Endodermal cell (in vitro differentiated cells): ENCODE measurements at regions not wholly inside any gene's neighbourhood (a gene's known extent, or its start where the extent isn't known, plus 50 kb on each side); places are given as distances from the start of the nearest gene placed in this dataset.

Source experiments
- DNase-seq: peaks from one replicate; pipeline ENCODE4 v3.0.0-alpha.2; 2017
- H3K27ac ChIP-seq: 2 replicates; pipeline ENCODE4 v1.5.1; 2013; ENCODE audit warnings: mild to moderate bottlenecking, low read depth, low read length, moderate library complexity
- H3K27me3 ChIP-seq: 2 replicates; pipeline ENCODE4 v1.6.1; 2013; ENCODE audit warnings: mild to moderate bottlenecking, low read length, moderate library complexity; ENCODE audit not compliant: insufficient read depth, control insufficient read depth, poor library complexity, severe bottlenecking
- H3K36me3 ChIP-seq: 2 replicates; pipeline ENCODE4 v1.7.0; 2013; ENCODE audit warnings: mild to moderate bottlenecking, low read length, moderate library complexity; ENCODE audit not compliant: control insufficient read depth, insufficient read depth
- H3K4me1 ChIP-seq: one replicate; pipeline ENCODE4 v1.7.0; 2013; ENCODE audit warnings: low read length; ENCODE audit not compliant: control insufficient read depth, insufficient read depth
- H3K4me3 ChIP-seq: 2 replicates; pipeline ENCODE4 v1.5.1; 2013; ENCODE audit warnings: mild to moderate bottlenecking, low read length, moderate library complexity
- H3K9ac ChIP-seq: 2 replicates; pipeline ENCODE4 v1.6.1; 2013; ENCODE audit warnings: mild to moderate bottlenecking, low read length, moderate library complexity; ENCODE audit not compliant: poor library complexity, severe bottlenecking; ENCODE audit errors: extremely low read depth
- H3K9me3 ChIP-seq: 2 replicates; pipeline ENCODE4 v1.6.1; 2013; ENCODE audit warnings: mild to moderate bottlenecking, low read length, moderate library complexity; ENCODE audit not compliant: control insufficient read depth
- H3K27ac Mint-ChIP-seq: 2 replicates; pipeline ENCODE4 v1.8.0; 2020; ENCODE audit warnings: mixed read lengths
- H3K27me3 Mint-ChIP-seq: 2 replicates; pipeline ENCODE4 v1.8.0; 2021; ENCODE audit warnings: mild to moderate bottlenecking, mixed read lengths; ENCODE audit not compliant: insufficient read depth
- H3K36me3 Mint-ChIP-seq: 2 replicates; pipeline ENCODE4 v1.8.0; 2020; ENCODE audit warnings: low read depth, mixed read lengths
- H3K4me1 Mint-ChIP-seq: 2 replicates; pipeline ENCODE4 v1.8.0; 2020; ENCODE audit warnings: mixed read lengths
- H3K4me3 Mint-ChIP-seq: 2 replicates; pipeline ENCODE4 v1.8.0; 2020; ENCODE audit warnings: mild to moderate bottlenecking, moderate library complexity, mixed read lengths
- H3K9me3 Mint-ChIP-seq: 2 replicates; pipeline ENCODE4 v1.8.0; 2020; ENCODE audit warnings: mild to moderate bottlenecking, mixed read lengths
- CTCF ChIP-seq: fragments of 200-600 bp; sonication (generic); conservative IDR thresholded peaks from 2 replicates; pipeline ENCODE4 v1.5.0; 2021; ENCODE audit warnings: antibody characterized with exemption, mild to moderate bottlenecking
- WGBS, 2 experiments: methylation state at CpG; one replicate each; pipeline versions ENCODE4 v1.1.5 to v1.1.7; 2013; ENCODE audit warnings: missing lambda C conversion rate in 2 of 2, mixed read lengths in 1 of 2; ENCODE audit not compliant: insufficient coverage in 1 of 2, insufficient read length in 1 of 2; 5-methylcytosine and 5-hydroxymethylcytosine counted together

- whole genome bisulfite sequencing, 2 experiments = 80 to 86% methylated on average over 1 to 5 of the region's 5 CpGs
- Histone ChIP-seq H3K36me3 (no peaks in the 10 kb centered on the region), H3K27ac (no peak overlapping the region), H3K9me3 (no peaks in the 10 kb centered on the region), H3K4me1 (no peaks in the 10 kb centered on the region), H3K4me3 (no peak overlapping the region), H3K9ac (no peak overlapping the region), H3K27me3 (no peaks in the 10 kb centered on the region)
- no peak overlapping the region for H3K4me3 Mint-ChIP-seq
- no peaks in the 10 kb centered on the region for H3K36me3 Mint-ChIP-seq
- H3K27ac Mint-ChIP-seq = no peak overlapping the region
- no peaks in the 10 kb centered on the region for H3K27me3 Mint-ChIP-seq
- DNase-seq = no peak
- H3K4me1 Mint-ChIP-seq = no peaks in the 10 kb centered on the region
- H3K9me3 Mint-ChIP-seq = no peaks in the 10 kb centered on the region
- no peak for TF ChIP-seq CTCF
Measured at GRCh38 chr7:114008696-114009095, 89.9 kb upstream of the PPP1R3A start.

GRCh38 chr7:114007386-114007785 lies 88.6 kb upstream of the PPP1R3A start:
- H3K27ac Mint-ChIP-seq = no peak overlapping the region
- WGBS, 2 experiments = 90% methylated on average over 2 of the region's 2 CpGs; no CpG with 5 or more reads in 1 of the 2 experiments

GRCh38 chr7:113998934-113999333 lies 80.1 kb upstream of the PPP1R3A start:
- H3K27me3 Mint-ChIP-seq = no peaks in the 10 kb centered on the region
- H3K9ac ChIP-seq = no peak overlapping the region
- TF ChIP-seq CTCF = no peak
- H3K27ac Mint-ChIP-seq = no peak overlapping the region
- no peak overlapping the region for H3K27ac ChIP-seq
- H3K4me3 Mint-ChIP-seq = no peak overlapping the region
- no peaks in the 10 kb centered on the region for H3K36me3 Mint-ChIP-seq
- H3K9me3 Mint-ChIP-seq = peaks cover 21% of the 10 kb centered on the region
- H3K9me3 ChIP-seq = no peaks in the 10 kb centered on the region
- no peak overlapping the region for H3K4me3 ChIP-seq
- no peaks in the 10 kb centered on the region for H3K36me3 ChIP-seq
- no peaks in the 10 kb centered on the region for H3K4me1 Mint-ChIP-seq
- H3K4me1 ChIP-seq = no peaks in the 10 kb centered on the region
- H3K27me3 ChIP-seq = no peaks in the 10 kb centered on the region
- no peak for DNase-seq

More at GRCh38 chr7:114007386-114007785, 88.6 kb upstream of the PPP1R3A start:
- Mint-ChIP-seq H3K4me3 (no peak overlapping the region), H3K36me3 (no peaks in the 10 kb centered on the region), H3K9me3 (peaks cover 8% of the 10 kb centered on the region), H3K27me3 (no peaks in the 10 kb centered on the region), H3K4me1 (no peaks in the 10 kb centered on the region)
- H3K9me3 ChIP-seq = no peaks in the 10 kb centered on the region
- no peaks in the 10 kb centered on the region for H3K36me3 ChIP-seq
- H3K27ac ChIP-seq = no peak overlapping the region
- H3K4me1 ChIP-seq = no peaks in the 10 kb centered on the region
- DNase-seq = no peak
- TF ChIP-seq CTCF = no peak
- no peaks in the 10 kb centered on the region for H3K27me3 ChIP-seq
- H3K4me3 ChIP-seq = no peak overlapping the region
- no peak overlapping the region for H3K9ac ChIP-seq
